ENCODE measurements at regions not wholly inside any gene's neighbourhood (a gene's known extent, or its start where the extent isn't known, plus 50 kb on each side); places are given as distances from the start of the nearest gene placed in this dataset.
"Not testable (repeated sequence)": the region's sequence is repeated elsewhere in the genome, so short reads cannot be mapped to it uniquely, and the experiment has no call there.

- no peak overlapping the region for H3K9ac ChIP-seq (ENCODE audit: low read length)
- H3K36me3 ChIP-seq (replicated peaks; ENCODE audit: insufficient read depth, low read length) = no peaks in the 10 kb centered on the region
- H3K4me3 ChIP-seq (ENCODE audit: low read length) = no peak overlapping the region
- no peak overlapping the region for H3K4me2 ChIP-seq (ENCODE audit: low read depth, low read length)
- no peaks in the 10 kb centered on the region for H3F3A ChIP-seq (ENCODE audit: insufficient read depth, low read length)
- no peak overlapping the region for H3K27ac ChIP-seq (ENCODE audit: low read length)
- TF ChIP-seq EZH2 (optimal IDR thresholded peaks at IDR 0.05; ENCODE audit: low read depth, low read length) (no peak), CTCF (IDR thresholded peaks at IDR 0.05; ENCODE audit: low read length) (no peak), EZH2phosphoT487 (IDR thresholded peaks at IDR 0.05; ENCODE audit: low read length) (no peak)
- H3K27me3 ChIP-seq (replicated peaks; ENCODE audit: insufficient read depth, low read length) = no peaks in the 10 kb centered on the region
- H3K4me1 ChIP-seq (ENCODE audit: low read length) = no peaks in the 10 kb centered on the region
- no peaks in the 10 kb centered on the region for H3K9me3 ChIP-seq (replicated peaks; ENCODE audit: insufficient read depth, low read length)
- no peaks in the 10 kb centered on the region for H3K79me2 ChIP-seq (ENCODE audit: low read length)
- H4K20me1 ChIP-seq (ENCODE audit: insufficient read depth, low read length) = no peaks in the 10 kb centered on the region
- DNase-seq = no peak
- no peak overlapping the region for H2AFZ ChIP-seq (ENCODE audit: low read length)
- no peaks in the 10 kb centered on the region for H3K9me2 ChIP-seq (replicated peaks; ENCODE audit: insufficient read depth, low read length)
Observed at GRCh38 chr2:192534072-192534471, 339.3 kb upstream of the TMEFF2 start.

- H3K27me3 ChIP-seq (replicated peaks; ENCODE audit: insufficient read depth, low read length); H4K20me1 ChIP-seq (ENCODE audit: insufficient read depth, low read length); H3K79me2 ChIP-seq (ENCODE audit: low read length); H3K36me3 ChIP-seq (replicated peaks; ENCODE audit: insufficient read depth, low read length); H3K4me2 ChIP-seq (ENCODE audit: low read depth, low read length); H3K4me1 ChIP-seq (ENCODE audit: low read length); H3K9me2 ChIP-seq (replicated peaks; ENCODE audit: insufficient read depth, low read length); H3K9me3 ChIP-seq (replicated peaks; ENCODE audit: insufficient read depth, low read length); H3K4me3 ChIP-seq (ENCODE audit: low read length); H3F3A ChIP-seq (ENCODE audit: insufficient read depth, low read length); H2AFZ ChIP-seq (ENCODE audit: low read length); DNase-seq; H3K9ac ChIP-seq (ENCODE audit: low read length); H3K27ac ChIP-seq (ENCODE audit: low read length): not testable (repeated sequence)
Observed at GRCh38 chr2:192524642-192525251, 330.0 kb upstream of the TMEFF2 start.

- not testable (repeated sequence) for H3K4me3 ChIP-seq (ENCODE audit: low read length); H2AFZ ChIP-seq (ENCODE audit: low read length); H3F3A ChIP-seq (ENCODE audit: insufficient read depth, low read length); H3K9me3 ChIP-seq (replicated peaks; ENCODE audit: insufficient read depth, low read length); H3K79me2 ChIP-seq (ENCODE audit: low read length); H3K4me2 ChIP-seq (ENCODE audit: low read depth, low read length); H3K9ac ChIP-seq (ENCODE audit: low read length); H3K27me3 ChIP-seq (replicated peaks; ENCODE audit: insufficient read depth, low read length); H3K9me2 ChIP-seq (replicated peaks; ENCODE audit: insufficient read depth, low read length); DNase-seq; H3K27ac ChIP-seq (ENCODE audit: low read length); H4K20me1 ChIP-seq (ENCODE audit: insufficient read depth, low read length); H3K36me3 ChIP-seq (replicated peaks; ENCODE audit: insufficient read depth, low read length); H3K4me1 ChIP-seq (ENCODE audit: low read length)
Observed at GRCh38 chr2:192524214-192524613, 329.5 kb upstream of the TMEFF2 start.

- H3K9me2 ChIP-seq (replicated peaks; ENCODE audit: insufficient read depth, low read length) = no peaks in the 10 kb centered on the region
- H3K79me2 ChIP-seq (ENCODE audit: low read length) = no peaks in the 10 kb centered on the region
- H3K9me3 ChIP-seq (replicated peaks; ENCODE audit: insufficient read depth, low read length) = no peaks in the 10 kb centered on the region
- no peaks in the 10 kb centered on the region for H3K36me3 ChIP-seq (replicated peaks; ENCODE audit: insufficient read depth, low read length)
- no peaks in the 10 kb centered on the region for H3K4me1 ChIP-seq (ENCODE audit: low read length)
- no peak overlapping the region for H3K9ac ChIP-seq (ENCODE audit: low read length)
- no peaks in the 10 kb centered on the region for H3F3A ChIP-seq (ENCODE audit: insufficient read depth, low read length)
- no peaks in the 10 kb centered on the region for H4K20me1 ChIP-seq (ENCODE audit: insufficient read depth, low read length)
- no peak for TF ChIP-seq EZH2phosphoT487 (IDR thresholded peaks at IDR 0.05; ENCODE audit: low read length)
- TF ChIP-seq CTCF (IDR thresholded peaks at IDR 0.05; ENCODE audit: low read length) = no peak
- no peak for TF ChIP-seq EZH2 (optimal IDR thresholded peaks at IDR 0.05; ENCODE audit: low read depth, low read length)
- DNase-seq = no peak
- no peak overlapping the region for H3K4me2 ChIP-seq (ENCODE audit: low read depth, low read length)
- no peak overlapping the region for H3K27ac ChIP-seq (ENCODE audit: low read length)
- H3K4me3 ChIP-seq (ENCODE audit: low read length) = no peak overlapping the region
- H3K27me3 ChIP-seq (replicated peaks; ENCODE audit: insufficient read depth, low read length) = no peaks in the 10 kb centered on the region
- no peak overlapping the region for H2AFZ ChIP-seq (ENCODE audit: low read length)
Observed at GRCh38 chr2:192515937-192516336, 321.2 kb upstream of the TMEFF2 start.
